Tibial nerve (tissue), 4 donors: ENCODE measurements at regions not wholly inside any gene's neighbourhood (a gene's known extent, or its start where the extent isn't known, plus 50 kb on each side); places are given as distances from the start of the nearest gene placed in this dataset.

Experiments
- CTCF ChIP-seq, 5 experiments: fragments of 200-600 bp in 3 of 5; fragments of 450-650 bp in 2 of 5; sonication (generic) in 3 of 5; IDR thresholded peaks; one replicate each; pipeline ENCODE4 v1.5.1; 2016 to 2019; ENCODE audit warnings: antibody characterized with exemption in 5 of 5, mild to moderate bottlenecking in 3 of 5, moderate library complexity in 2 of 5
- EP300 ChIP-seq, 2 donors: sonication (generic); formaldehyde crosslinking; IDR thresholded peaks; one replicate each; pipeline ENCODE4 v1.6.1; 2017; ENCODE audit warnings: antibody characterized with exemption in 2 of 2, mild to moderate bottlenecking in 1 of 2
- POLR2A ChIP-seq, 2 donors: fragments of 450-650 bp; IDR thresholded peaks; one replicate each; pipeline ENCODE4 v1.6.1; 2017; ENCODE audit warnings: antibody characterized with exemption in 2 of 2, mild to moderate bottlenecking in 2 of 2, moderate library complexity in 2 of 2

DNA sequence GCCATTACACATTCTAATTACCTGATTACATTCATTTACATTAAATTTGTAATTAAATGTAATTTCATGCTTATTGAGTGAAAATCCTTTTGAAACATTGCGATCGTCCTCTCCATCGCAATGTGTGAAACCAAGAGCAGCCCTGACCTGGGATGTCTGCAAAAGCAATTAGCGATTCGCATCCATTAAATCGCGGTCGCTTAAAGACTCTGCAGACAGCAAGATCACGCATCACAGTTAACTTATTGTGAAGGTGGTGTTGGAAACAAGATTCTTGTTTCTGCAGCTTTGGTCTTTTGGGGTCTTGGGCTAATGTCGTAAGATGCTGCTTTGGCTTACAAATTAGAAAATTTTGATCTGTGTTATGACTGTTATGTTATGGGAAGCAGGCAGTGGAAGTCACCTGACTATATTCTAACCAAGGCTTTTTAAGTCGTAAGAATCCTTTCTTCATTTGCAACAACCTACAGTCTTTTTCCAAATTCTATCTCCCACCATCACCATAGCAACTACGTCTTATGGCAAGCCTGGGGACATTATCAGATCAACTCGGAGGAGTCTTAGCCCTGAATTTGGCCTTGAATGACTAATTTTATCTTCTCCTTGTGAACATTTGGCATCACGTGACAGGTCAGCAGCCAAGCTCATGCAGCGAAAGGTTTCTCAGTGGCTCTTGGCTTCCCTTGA, 142.8 kb upstream of the SOX1 start:
- TF ChIP-seq CTCF (IDR thresholded peaks at IDR 0.05) (no peak), POLR2A (IDR thresholded peaks at IDR 0.05) (no peak), EP300 (IDR thresholded peaks at IDR 0.05) (no peak)
